NB4 (cell line): ENCODE measurements at regions not wholly inside any gene's neighbourhood (a gene's known extent, or its start where the extent isn't known, plus 50 kb on each side); places are given as distances from the start of the nearest gene placed in this dataset.

Experiments
- DNase-seq: peaks from one replicate; pipeline ENCODE4 v3.0.0; 2010; ENCODE audit warnings: low read depth
- H3K4me3 ChIP-seq: one replicate; pipeline ENCODE4 v1.5.1; 2011; ENCODE audit warnings: mild to moderate bottlenecking, low read depth, low read length, moderate library complexity
- MYC ChIP-seq: IDR thresholded peaks from 2 replicates; pipeline ENCODE4 v1.6.1; 2011; ENCODE audit warnings: low read depth, low read length
- POLR2A ChIP-seq: IDR thresholded peaks from 2 replicates; pipeline ENCODE4 v1.6.1; 2011; ENCODE audit warnings: mild to moderate bottlenecking; ENCODE audit not compliant: insufficient read length; ENCODE audit errors: extremely low read depth
- TF ChIP-seq, protein P1 (sequence below): IDR thresholded peaks from 2 replicates; pipeline ENCODE4 v1.6.1; 2011; ENCODE audit warnings: low read depth, low read length
- TF ChIP-seq, protein P2 (sequence below): IDR thresholded peaks from one replicate; pipeline ENCODE4 v1.5.1; 2012; ENCODE audit warnings: low read depth, low read length

DNA sequence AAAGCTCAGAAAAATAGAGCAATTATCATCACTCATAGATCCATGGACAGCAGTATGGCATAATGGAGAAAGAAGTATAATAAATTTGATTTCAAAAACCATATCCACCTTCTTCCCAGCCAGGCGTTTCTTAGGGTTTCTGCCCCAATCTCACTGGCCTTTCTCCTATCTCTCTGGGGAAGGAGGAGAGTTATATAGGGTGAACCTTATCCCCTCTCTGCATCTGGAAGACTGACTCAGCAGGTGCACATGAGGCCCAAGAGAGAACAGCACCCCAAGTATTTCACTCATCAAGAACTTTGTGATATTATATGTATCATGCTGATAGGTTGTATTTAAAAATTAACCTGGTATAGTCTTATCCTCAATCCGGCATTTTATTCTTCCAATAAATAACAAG lies 318.8 kb upstream of the RASGEF1B start:
- TF ChIP-seq, protein P1, sequence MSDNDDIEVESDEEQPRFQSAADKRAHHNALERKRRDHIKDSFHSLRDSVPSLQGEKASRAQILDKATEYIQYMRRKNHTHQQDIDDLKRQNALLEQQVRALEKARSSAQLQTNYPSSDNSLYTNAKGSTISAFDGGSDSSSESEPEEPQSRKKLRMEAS, result no peak
- no peak for TF ChIP-seq MYC
- TF ChIP-seq, protein P2, sequence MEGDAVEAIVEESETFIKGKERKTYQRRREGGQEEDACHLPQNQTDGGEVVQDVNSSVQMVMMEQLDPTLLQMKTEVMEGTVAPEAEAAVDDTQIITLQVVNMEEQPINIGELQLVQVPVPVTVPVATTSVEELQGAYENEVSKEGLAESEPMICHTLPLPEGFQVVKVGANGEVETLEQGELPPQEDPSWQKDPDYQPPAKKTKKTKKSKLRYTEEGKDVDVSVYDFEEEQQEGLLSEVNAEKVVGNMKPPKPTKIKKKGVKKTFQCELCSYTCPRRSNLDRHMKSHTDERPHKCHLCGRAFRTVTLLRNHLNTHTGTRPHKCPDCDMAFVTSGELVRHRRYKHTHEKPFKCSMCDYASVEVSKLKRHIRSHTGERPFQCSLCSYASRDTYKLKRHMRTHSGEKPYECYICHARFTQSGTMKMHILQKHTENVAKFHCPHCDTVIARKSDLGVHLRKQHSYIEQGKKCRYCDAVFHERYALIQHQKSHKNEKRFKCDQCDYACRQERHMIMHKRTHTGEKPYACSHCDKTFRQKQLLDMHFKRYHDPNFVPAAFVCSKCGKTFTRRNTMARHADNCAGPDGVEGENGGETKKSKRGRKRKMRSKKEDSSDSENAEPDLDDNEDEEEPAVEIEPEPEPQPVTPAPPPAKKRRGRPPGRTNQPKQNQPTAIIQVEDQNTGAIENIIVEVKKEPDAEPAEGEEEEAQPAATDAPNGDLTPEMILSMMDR, result no peak
- TF ChIP-seq POLR2A, result no peak
- H3K4me3 ChIP-seq, result no peak overlapping the region
- DNase-seq, result no peak

DNA sequence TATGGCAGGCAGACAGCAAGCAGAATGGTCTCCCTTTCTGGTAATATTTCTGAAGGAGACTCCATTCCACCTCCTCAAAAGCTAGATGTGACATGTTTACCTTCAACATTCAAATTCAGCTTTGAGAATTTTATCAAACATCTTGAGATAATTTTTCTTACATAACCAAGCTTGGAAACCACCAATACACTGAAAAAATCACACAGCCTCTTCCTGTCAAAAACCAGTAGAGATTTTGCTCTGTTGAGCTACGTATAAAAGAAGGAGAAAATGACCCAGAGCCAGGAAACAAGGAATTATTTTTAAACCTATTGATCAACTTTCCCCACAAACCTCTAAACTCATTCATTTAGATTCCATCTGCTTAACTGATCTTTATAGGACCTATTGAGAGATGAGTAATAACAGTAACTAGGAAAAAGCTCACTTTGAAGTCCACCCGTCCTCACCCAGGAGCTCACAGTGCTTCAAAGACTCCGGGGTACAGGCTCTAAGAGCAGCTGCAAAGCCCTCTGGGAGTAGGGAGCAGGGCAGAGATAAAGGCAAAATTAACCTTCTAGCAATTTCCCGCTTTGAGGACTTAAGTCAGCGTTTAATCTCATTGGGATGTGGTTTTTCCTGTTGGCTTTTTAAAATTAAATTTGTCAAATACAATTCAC lies 318.2 kb upstream of the RASGEF1B start:
- DNase-seq, result no peak
- TF ChIP-seq, protein P1, result no peak
- TF ChIP-seq POLR2A, result no peak
- TF ChIP-seq, protein P2, result no peak
- no peak for TF ChIP-seq MYC
- no peak overlapping the region for H3K4me3 ChIP-seq

DNA sequence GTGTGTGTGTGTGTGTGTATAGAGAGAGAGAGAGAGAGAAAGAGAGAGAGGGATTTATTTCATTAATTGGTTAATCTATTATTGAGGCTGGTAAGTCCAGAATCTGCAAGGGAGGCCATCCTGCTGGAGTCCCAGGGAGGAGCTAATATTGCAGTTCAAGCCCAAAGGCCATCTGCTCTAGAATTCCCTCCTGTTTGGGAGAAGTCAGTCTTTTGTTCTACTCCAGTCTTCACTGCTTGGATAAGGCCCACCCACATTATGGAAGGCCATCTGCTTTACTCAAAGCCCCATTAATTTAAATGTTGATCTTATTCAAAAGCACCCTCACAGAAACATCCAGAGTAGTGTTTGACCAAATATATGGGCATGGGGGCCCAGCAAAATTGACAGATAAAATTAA lies 317.5 kb upstream of the RASGEF1B start:
- no peak for TF ChIP-seq POLR2A
- TF ChIP-seq, protein P2, result no peak
- TF ChIP-seq, protein P1, result no peak
- no peak for TF ChIP-seq MYC
- no peak for DNase-seq
- H3K4me3 ChIP-seq, result no peak overlapping the region

DNA sequence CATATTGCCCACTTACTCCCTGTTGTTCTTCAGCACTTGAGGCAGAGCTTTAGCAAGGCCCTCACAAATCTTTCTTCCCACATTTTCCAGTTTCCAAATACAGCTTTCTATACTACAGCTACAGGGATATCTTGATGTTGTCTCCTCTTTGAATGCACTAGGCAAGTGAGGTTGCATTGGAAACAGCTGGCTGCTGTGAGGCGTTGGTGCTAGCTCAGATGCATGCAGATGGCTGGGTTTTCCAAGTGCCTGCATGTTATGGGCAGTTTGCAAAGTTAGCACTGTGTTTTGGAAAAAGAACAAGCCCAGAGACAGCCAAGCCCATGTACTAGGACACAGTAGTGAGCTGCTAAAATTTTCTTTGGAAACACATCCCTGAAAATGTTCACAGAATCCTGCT lies 315.1 kb upstream of the RASGEF1B start:
- no peak for DNase-seq
- TF ChIP-seq MYC (no peak), POLR2A (no peak)
- TF ChIP-seq, protein P2, result no peak
- TF ChIP-seq, protein P1, result no peak
- no peak overlapping the region for H3K4me3 ChIP-seq

DNA sequence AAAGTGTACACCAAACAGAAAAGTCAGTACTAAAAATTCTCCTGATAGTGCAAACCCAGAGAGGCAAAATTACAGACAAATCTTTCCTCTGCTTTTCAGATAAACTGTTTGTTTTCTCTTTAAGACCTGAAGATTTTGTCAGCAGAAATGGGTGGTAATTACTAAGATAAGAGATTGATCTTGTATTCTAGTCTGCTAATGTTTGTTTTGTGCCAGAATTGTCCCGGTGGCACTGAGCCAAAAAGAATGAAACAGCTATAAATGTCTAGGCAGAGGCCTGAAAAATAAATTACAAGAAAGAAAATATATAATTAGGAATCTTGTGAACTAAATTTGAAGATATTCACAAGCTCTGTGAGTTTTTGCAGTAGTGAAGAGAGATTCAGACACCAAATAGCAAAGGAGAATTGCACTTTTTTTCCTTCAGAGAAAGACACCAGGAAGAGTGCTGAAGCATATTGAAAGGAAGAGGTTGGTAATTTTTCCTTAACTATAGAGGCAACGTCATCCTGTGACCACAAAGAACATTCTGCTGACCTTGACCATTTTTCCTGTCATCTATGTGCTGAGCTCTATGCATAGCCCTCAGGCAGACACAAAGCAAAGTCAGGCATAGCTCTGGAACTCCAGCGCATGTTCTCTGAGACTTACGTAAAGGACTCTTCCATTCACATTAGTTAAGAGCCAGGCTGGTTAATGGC lies 314.5 kb upstream of the RASGEF1B start:
- no peak overlapping the region for H3K4me3 ChIP-seq
- TF ChIP-seq, protein P1, result no peak
- no peak for TF ChIP-seq POLR2A
- TF ChIP-seq MYC, result no peak
- TF ChIP-seq, protein P2, result no peak
- no peak for DNase-seq
